AG09309 (cell line): ENCODE measurements at regions not wholly inside any gene's neighbourhood (a gene's known extent, or its start where the extent isn't known, plus 50 kb on each side); places are given as distances from the start of the nearest gene placed in this dataset.

ENCODE experiments used
- DNase-seq: peaks from one replicate; pipeline ENCODE4 v3.0.0-alpha.2; 2010; ENCODE audit warnings: low read depth
- H3K4me3 ChIP-seq: 2 replicates; pipeline ENCODE4 v1.5.1; 2011; ENCODE audit warnings: mild to moderate bottlenecking, low read depth, low read length, moderate library complexity; ENCODE audit not compliant: control insufficient read depth
- TF ChIP-seq, protein P1 (sequence below): IDR thresholded peaks from 2 replicates; pipeline ENCODE4 v1.5.1; 2011; ENCODE audit warnings: mild to moderate bottlenecking, low read depth, low read length, inconsistent platforms; ENCODE audit not compliant: insufficient read depth, control insufficient read depth; ENCODE audit errors: missing control alignments

DNA sequence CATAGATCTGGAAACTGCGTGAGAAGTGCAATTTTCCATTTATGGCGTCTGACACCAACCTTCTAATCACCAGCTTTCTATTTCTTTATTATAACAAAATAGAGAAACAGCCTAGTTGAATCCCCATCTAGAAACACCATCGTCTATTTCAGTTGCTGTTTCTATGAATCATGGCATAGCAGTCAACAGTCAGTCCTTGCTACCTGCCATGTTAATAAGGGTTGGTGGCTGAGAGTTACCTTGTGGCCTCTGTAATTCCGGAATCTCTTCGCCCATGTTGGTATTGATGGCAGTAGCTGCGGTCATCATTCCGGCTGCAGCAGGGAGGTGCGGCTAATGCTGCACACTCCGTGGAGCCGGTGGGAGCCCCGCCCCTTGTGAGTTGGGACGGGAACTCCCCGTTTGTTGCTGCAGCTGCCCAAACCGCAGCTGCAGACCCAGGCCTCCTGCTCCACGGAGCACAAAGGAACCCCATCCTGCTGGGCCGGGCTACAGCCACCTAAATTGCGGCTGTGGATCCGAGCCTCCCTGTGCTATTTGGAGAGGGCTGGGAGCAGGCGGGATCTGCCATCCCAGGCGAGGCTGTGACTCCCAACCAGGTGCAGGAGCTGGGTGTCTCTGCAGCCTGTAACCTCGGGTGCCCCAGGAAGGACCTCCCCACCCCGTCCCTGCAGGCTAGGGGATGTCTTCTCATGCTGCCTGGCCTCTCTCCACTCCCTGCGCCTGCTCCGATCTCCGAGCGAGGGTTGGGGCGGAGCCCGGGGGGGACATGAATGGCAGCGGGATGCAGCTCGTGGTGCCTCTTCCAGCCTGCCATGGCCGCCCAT lies 115.4 kb upstream of the STK26 start:
- TF ChIP-seq, protein P1, sequence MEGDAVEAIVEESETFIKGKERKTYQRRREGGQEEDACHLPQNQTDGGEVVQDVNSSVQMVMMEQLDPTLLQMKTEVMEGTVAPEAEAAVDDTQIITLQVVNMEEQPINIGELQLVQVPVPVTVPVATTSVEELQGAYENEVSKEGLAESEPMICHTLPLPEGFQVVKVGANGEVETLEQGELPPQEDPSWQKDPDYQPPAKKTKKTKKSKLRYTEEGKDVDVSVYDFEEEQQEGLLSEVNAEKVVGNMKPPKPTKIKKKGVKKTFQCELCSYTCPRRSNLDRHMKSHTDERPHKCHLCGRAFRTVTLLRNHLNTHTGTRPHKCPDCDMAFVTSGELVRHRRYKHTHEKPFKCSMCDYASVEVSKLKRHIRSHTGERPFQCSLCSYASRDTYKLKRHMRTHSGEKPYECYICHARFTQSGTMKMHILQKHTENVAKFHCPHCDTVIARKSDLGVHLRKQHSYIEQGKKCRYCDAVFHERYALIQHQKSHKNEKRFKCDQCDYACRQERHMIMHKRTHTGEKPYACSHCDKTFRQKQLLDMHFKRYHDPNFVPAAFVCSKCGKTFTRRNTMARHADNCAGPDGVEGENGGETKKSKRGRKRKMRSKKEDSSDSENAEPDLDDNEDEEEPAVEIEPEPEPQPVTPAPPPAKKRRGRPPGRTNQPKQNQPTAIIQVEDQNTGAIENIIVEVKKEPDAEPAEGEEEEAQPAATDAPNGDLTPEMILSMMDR = no peak
- H3K4me3 ChIP-seq = no peak overlapping the region

GRCh38 chrX:131910586-131910985 lies 112.5 kb upstream of the STK26 start:
- TF ChIP-seq, protein P1 = no peak
- no peak for DNase-seq

More for the DNA sequence above, 115.4 kb upstream of the STK26 start:
- no peak for DNase-seq

DNA sequence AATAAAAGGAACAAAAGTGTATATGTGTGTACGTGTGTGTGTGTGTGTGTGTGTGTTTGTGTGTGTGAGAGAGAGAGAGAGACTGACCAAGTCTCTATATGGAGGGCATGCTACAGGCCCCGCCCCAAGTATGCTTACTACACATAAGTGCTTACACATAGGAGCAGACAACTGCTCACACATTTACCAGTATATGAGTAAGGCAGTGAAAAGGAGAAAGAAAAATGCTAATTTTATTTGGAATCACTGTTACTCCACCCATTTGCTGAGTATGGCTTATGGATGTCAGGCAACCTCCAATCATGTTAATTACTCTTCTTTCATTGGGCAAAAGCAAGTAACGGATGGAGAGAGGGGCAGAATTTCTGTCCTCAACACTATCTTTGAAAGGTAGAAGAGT lies 107.6 kb upstream of the STK26 start:
- no peak for DNase-seq
- TF ChIP-seq, protein P1 = no peak
- H3K4me3 ChIP-seq = no peak overlapping the region

More at GRCh38 chrX:131910586-131910985, 112.5 kb upstream of the STK26 start:
- H3K4me3 ChIP-seq = no peak overlapping the region

DNA sequence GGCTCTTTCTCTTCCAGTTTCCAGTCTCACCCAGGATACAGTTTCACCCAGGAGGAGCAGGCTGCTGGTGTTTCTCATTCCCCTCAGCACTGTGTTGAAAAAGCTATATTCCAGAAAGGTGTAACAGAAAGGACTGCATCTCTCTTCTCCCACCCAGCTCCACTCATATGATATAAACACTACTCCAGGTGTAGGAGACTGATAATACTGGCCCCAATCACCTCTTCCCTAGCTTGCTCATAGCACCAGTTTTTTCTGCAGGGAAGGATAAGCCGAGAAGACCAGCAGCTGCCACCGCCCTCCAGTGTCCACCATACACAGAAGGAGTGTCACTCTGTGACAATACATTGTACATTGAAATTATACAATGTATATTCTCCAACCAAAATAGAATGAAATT lies 105.5 kb upstream of the STK26 start:
- DNase-seq = no peak
- TF ChIP-seq, protein P1 = no peak
- no peak overlapping the region for H3K4me3 ChIP-seq

- TF ChIP-seq, protein P1 = no peak
- no peak overlapping the region for H3K4me3 ChIP-seq
Measured at GRCh38 chrX:131918839-131919238, 104.3 kb upstream of the STK26 start.

GRCh38 chrX:131923614-131924250 lies 99.4 kb upstream of the STK26 start:
- DNase-seq = no peak
- TF ChIP-seq, protein P1 = no peak

More at GRCh38 chrX:131918839-131919238, 104.3 kb upstream of the STK26 start:
- no peak for DNase-seq

More at GRCh38 chrX:131923614-131924250, 99.4 kb upstream of the STK26 start:
- no peak overlapping the region for H3K4me3 ChIP-seq
